ENCODE measurements at regions not wholly inside any gene's neighbourhood (a gene's known extent, or its start where the extent isn't known, plus 50 kb on each side); places are given as distances from the start of the nearest gene placed in this dataset.
"Not testable (repeated sequence)": the region's sequence is repeated elsewhere in the genome, so short reads cannot be mapped to it uniquely, and the experiment has no call there.

- 56% methylated on average over 7 of the region's 7 CpGs for WGBS
- no peak for DNase-seq (ENCODE audit: low spot score)
- H3K4me1 ChIP-seq (replicated peaks), result no peaks in the 10 kb centered on the region
- H3K36me3 ChIP-seq, result no peaks in the 10 kb centered on the region
- no peaks in the 10 kb centered on the region for H3K27me3 ChIP-seq (replicated peaks; ENCODE audit: insufficient read depth)
- TF ChIP-seq POLR2AphosphoS5 (IDR thresholded peaks at IDR 0.05) (no peak), CTCF (IDR thresholded peaks at IDR 0.05) (no peak), POLR2A (IDR thresholded peaks at IDR 0.05) (no peak)
- H3K4me3 ChIP-seq, result no peak overlapping the region
- intact Hi-C loops (cut with DNase I), result no loop called here
- no peaks in the 10 kb centered on the region for H3K9me3 ChIP-seq
- H3K27ac ChIP-seq, result no peak overlapping the region
Observed at GRCh38 chr17:22337467-22337866, 645.1 kb downstream of the KCNJ18 start.

DNA sequence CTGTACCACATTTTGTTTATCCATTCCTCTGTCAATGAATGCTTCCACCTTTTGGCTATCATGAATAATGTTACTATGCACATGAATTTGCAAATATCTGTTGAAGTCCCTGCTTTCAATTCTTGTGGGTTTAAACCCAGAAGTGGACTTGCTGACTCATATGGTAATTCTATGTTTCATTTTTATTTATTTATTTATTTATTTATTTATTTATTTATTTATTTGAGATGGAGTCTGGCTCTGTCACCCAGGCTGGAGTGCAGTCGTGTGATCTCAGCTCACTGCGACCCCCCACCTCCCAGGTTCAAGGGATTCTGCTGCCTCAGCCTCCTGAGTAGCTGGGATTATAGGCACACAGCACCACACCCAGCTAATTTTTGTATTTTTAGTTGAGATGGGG lies 664.3 kb downstream of the KCNJ18 start:
- H3K27ac ChIP-seq; H3K27me3 ChIP-seq (replicated peaks; ENCODE audit: insufficient read depth); H3K4me1 ChIP-seq (replicated peaks); H3K9me3 ChIP-seq; DNase-seq (ENCODE audit: low spot score); H3K36me3 ChIP-seq; intact Hi-C loops (cut with DNase I); H3K4me3 ChIP-seq: not testable (repeated sequence)
- WGBS, result 15% methylated on average over 2 of the region's 2 CpGs

DNA sequence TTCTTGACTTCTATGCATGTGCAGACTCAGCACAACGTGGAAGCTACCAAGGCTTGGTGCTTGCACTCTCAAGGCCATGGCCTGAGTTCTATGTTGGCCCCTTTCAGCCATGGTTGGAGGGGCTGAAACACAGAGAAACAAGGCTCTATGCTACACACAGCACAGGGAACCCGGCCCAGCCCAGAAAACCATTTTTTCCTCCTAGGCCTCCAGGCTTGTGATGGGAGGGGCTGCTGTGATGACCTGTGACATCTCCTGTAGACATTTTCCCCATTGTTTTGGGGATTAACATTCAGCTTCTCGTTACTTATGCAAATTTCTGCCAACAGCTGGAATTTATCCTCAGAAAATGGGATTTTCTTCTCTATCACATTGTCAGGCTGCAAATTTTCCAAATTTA lies 678.7 kb downstream of the KCNJ18 start:
- H3K4me3 ChIP-seq; intact Hi-C loops (cut with DNase I); H3K27ac ChIP-seq; H3K36me3 ChIP-seq; DNase-seq (ENCODE audit: low spot score); H3K27me3 ChIP-seq (replicated peaks; ENCODE audit: insufficient read depth); H3K9me3 ChIP-seq; H3K4me1 ChIP-seq (replicated peaks): not testable (repeated sequence)
- 29% methylated on average over 3 of the region's 3 CpGs for WGBS

- Histone ChIP-seq H3K36me3 (no peaks in the 10 kb centered on the region), H3K27me3 (replicated peaks; ENCODE audit: insufficient read depth) (no peaks in the 10 kb centered on the region), H3K4me1 (replicated peaks) (no peaks in the 10 kb centered on the region), H3K27ac (no peak overlapping the region), H3K4me3 (no peak overlapping the region), H3K9me3 (no peaks in the 10 kb centered on the region)
- TF ChIP-seq POLR2AphosphoS5 (IDR thresholded peaks at IDR 0.05) (no peak), CTCF (IDR thresholded peaks at IDR 0.05) (no peak), POLR2A (IDR thresholded peaks at IDR 0.05) (no peak)
- 63% methylated on average over 6 of the region's 6 CpGs for WGBS
- intact Hi-C loops (cut with DNase I), result no loop called here
- DNase-seq (ENCODE audit: low spot score), result no peak
Observed at GRCh38 chr17:22373911-22374310, 681.6 kb downstream of the KCNJ18 start.

- TF ChIP-seq POLR2A (IDR thresholded peaks at IDR 0.05) (no peak), CTCF (IDR thresholded peaks at IDR 0.05) (no peak), POLR2AphosphoS5 (IDR thresholded peaks at IDR 0.05) (no peak)
- DNase-seq (ENCODE audit: low spot score), result no peak
- no peaks in the 10 kb centered on the region for H3K9me3 ChIP-seq
- H3K4me1 ChIP-seq (replicated peaks), result no peaks in the 10 kb centered on the region
- H3K27me3 ChIP-seq (replicated peaks; ENCODE audit: insufficient read depth), result no peaks in the 10 kb centered on the region
- H3K36me3 ChIP-seq, result no peaks in the 10 kb centered on the region
- no peak overlapping the region for H3K27ac ChIP-seq
- intact Hi-C loops (cut with DNase I), result no loop called here
- 80% methylated on average over 18 of the region's 18 CpGs for WGBS
- H3K4me3 ChIP-seq, result no peak overlapping the region
Observed at GRCh38 chr17:22374741-22375140, 682.4 kb downstream of the KCNJ18 start.

DNA sequence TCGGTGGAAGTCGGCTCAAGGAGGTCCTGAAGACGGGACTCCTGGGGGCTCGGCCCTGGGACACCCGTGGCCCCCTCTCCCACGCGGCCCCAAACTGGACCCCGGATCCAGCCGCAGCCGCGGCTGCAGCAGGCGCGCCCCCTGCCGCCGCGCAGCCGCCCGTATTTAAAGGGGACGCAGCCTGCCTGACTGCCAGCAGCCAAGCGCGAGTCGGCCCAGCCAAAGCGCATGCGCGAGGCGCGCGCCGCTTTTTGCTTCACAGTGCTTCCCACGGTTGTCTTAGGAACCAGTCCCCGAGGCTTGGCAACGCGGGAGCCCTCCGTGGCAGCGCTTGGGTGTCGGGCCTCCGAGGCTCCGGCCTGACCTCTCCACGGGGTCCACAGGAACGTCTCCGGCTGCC lies 684.4 kb downstream of the KCNJ18 start:
- DNase-seq (ENCODE audit: low spot score); H3K27me3 ChIP-seq (replicated peaks; ENCODE audit: insufficient read depth); intact Hi-C loops (cut with DNase I); H3K4me3 ChIP-seq; H3K4me1 ChIP-seq (replicated peaks); H3K27ac ChIP-seq; H3K36me3 ChIP-seq; H3K9me3 ChIP-seq: not testable (repeated sequence)
- no CpG with 5 or more reads among the region's 41 CpGs for WGBS

DNA sequence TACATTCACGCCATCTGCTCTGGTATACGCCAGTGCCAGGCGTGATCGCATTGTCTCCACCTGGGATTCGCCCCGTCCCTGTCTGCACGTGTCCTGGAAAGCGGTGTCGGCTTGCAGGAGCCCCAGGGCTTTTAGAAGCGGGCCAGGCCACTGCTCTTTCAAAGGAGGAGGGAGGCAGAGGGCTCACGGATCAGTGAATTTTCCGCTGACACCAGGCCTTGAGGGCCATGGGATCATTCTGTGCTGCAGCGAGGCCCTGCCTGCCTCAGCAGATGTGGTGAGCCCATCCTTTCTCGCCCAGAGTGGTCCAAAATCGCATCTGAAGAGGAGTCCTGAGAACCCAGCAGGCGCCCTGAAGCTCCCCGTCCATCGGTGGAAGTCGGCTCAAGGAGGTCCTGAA lies 686.4 kb downstream of the KCNJ18 start:
- H3K27ac ChIP-seq; H3K36me3 ChIP-seq; H3K27me3 ChIP-seq (replicated peaks; ENCODE audit: insufficient read depth); H3K4me3 ChIP-seq; H3K4me1 ChIP-seq (replicated peaks); H3K9me3 ChIP-seq; intact Hi-C loops (cut with DNase I); DNase-seq (ENCODE audit: low spot score): not testable (repeated sequence)
- 79% methylated on average over 5 of the region's 19 CpGs for WGBS

DNA sequence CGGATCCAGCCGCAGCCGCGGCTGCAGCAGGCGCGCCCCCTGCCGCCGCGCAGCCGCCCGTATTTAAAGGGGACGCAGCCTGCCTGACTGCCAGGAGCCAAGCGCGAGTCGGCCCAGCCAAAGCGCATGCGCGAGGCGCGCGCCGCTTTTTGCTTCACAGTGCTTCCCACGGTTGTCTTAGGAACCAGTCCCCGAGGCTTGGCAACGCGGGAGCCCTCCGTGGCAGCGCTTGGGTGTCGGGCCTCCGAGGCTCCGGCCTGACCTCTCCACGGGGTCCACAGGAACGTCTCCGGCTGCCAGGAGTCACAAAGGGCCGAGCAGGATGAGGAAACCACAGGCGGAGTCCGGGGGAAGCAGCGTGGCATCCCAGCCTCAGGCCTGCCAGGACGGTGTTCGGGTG lies 689.3 kb downstream of the KCNJ18 start:
- H3K4me1 ChIP-seq (replicated peaks); DNase-seq (ENCODE audit: low spot score); H3K4me3 ChIP-seq; H3K27me3 ChIP-seq (replicated peaks; ENCODE audit: insufficient read depth); H3K27ac ChIP-seq; H3K36me3 ChIP-seq; H3K9me3 ChIP-seq; intact Hi-C loops (cut with DNase I): not testable (repeated sequence)
- no CpG with 5 or more reads among the region's 40 CpGs for WGBS

DNA sequence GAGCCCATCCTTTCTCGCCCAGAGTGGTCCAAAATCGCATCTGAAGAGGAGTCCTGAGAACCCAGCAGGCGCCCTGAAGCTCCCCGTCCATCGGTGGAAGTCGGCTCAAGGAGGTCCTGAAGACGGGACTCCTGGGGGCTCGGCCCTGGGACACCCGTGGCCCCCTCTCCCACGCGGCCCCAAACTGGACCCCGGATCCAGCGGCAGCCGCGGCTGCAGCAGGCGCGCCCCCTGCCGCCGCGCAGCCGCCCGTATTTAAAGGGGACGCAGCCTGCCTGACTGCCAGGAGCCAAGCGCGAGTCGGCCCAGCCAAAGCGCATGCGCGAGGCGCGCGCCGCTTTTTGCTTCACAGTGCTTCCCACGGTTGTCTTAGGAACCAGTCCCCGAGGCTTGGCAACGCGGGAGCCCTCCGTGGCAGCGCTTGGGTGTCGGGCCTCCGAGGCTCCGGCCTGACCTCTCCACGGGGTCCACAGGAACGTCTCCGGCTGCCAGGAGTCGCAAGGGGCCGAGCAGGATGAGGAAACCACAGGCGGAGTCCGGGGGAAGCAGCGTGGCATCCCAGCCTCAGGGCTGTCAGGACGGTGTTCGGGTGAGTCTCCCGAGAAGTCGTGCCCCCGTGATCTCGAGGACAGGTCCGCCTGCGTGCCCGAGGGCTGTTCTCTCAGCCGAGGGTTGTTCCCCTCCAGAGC lies 691.6 kb downstream of the KCNJ18 start:
- H3K27me3 ChIP-seq (replicated peaks; ENCODE audit: insufficient read depth); H3K4me1 ChIP-seq (replicated peaks); DNase-seq (ENCODE audit: low spot score); H3K9me3 ChIP-seq; H3K4me3 ChIP-seq; H3K27ac ChIP-seq; intact Hi-C loops (cut with DNase I); H3K36me3 ChIP-seq: not testable (repeated sequence)
- WGBS, result 86% methylated on average over 30 of the region's 60 CpGs

DNA sequence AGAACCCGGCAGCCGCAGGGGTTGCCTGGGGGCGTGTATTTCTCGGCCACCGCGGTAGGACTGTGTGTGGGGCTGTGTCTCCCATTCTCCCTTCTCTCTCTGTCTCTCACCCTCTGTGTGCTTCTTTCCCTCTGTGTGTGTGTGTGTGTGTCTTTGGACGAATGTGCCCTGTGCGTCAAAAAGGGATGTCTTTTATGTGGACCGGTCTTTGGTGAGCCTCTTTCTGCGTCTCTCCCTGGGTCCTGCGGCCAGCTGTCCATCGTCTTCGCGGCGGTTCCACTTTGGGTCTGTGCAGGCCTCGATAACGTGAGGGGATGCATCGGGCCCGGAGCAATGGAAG lies 692.1 kb downstream of the KCNJ18 start:
- DNase-seq (ENCODE audit: low spot score); intact Hi-C loops (cut with DNase I); H3K27ac ChIP-seq; H3K4me3 ChIP-seq; H3K27me3 ChIP-seq (replicated peaks; ENCODE audit: insufficient read depth); H3K9me3 ChIP-seq; H3K36me3 ChIP-seq; H3K4me1 ChIP-seq (replicated peaks): not testable (repeated sequence)
- WGBS, result 86% methylated on average over 19 of the region's 19 CpGs
